SU-DHL-6 (cell line): ENCODE measurements at regions not wholly inside any gene's neighbourhood (a gene's known extent, or its start where the extent isn't known, plus 50 kb on each side); places are given as distances from the start of the nearest gene placed in this dataset.

Experiments used
- CTCF ChIP-seq: fragments of 200-600 bp; sonication (generic); IDR thresholded peaks from one replicate; pipeline ENCODE4 v1.5.1; 2017; ENCODE audit warnings: antibody characterized with exemption, mild to moderate bottlenecking, low read length, moderate library complexity; ENCODE audit not compliant: insufficient read depth, poor library complexity, severe bottlenecking
- EZH2phosphoT487 ChIP-seq: fragments of 200-600 bp; sonication (generic), shearing (Covaris generic); conservative IDR thresholded peaks from 2 replicates; pipeline ENCODE4 v1.6.1; 2018; ENCODE audit warnings: mild to moderate bottlenecking, antibody characterized with exemption, low read length, moderate library complexity, mixed read lengths

GRCh38 chr13:87131611-87132010 lies 539.6 kb upstream of the SLITRK5 start:
- TF ChIP-seq CTCF (no peak), EZH2phosphoT487 (no peak)
